Ascending aorta (tissue), 2 donors: ENCODE measurements at regions not wholly inside any gene's neighbourhood (a gene's known extent, or its start where the extent isn't known, plus 50 kb on each side); places are given as distances from the start of the nearest gene placed in this dataset.
"Not testable (repeated sequence)": the region's sequence is repeated elsewhere in the genome, so short reads cannot be mapped to it uniquely, and the experiment has no call there.

Experiments
- DNase-seq, 2 donors: peaks; one replicate each; pipeline ENCODE4 v3.0.0-alpha.2; 2019; ENCODE audit warnings: low spot score in 2 of 2
- H3K27ac ChIP-seq, 2 donors: fragments of 200-600 bp; sonication (generic); one replicate each; pipeline ENCODE4 v1.5.1; 2016 to 2017; ENCODE audit warnings: mild to moderate bottlenecking in 1 of 2
- H3K27me3 ChIP-seq: fragments of 200-600 bp; sonication (generic); one replicate; pipeline ENCODE4 v1.5.1; 2017
- H3K36me3 ChIP-seq, 2 donors: fragments of 200-600 bp; sonication (generic); one replicate each; pipeline ENCODE4 v1.5.1; 2016
- H3K4me1 ChIP-seq, 2 donors: fragments of 200-600 bp; sonication (generic); one replicate each; pipeline ENCODE4 v1.5.1; 2016 to 2017; ENCODE audit warnings: mild to moderate bottlenecking in 1 of 2
- H3K4me3 ChIP-seq, 2 donors: fragments of 200-600 bp; sonication (generic); one replicate each; pipeline ENCODE4 v1.5.1; 2016 to 2017; ENCODE audit warnings: mild to moderate bottlenecking in 1 of 2
- H3K9me3 ChIP-seq, 2 donors: fragments of 200-600 bp; sonication (generic); one replicate each; pipeline ENCODE4 v1.5.1; 2016
- CTCF ChIP-seq, 3 experiments: fragments of 200-600 bp in 2 of 3; fragments of 450-650 bp in 1 of 3; sonication (generic) in 2 of 3; IDR thresholded peaks; one replicate each; pipeline ENCODE4 v1.5.1; 2016 to 2019; ENCODE audit warnings: antibody characterized with exemption in 3 of 3, mild to moderate bottlenecking in 1 of 3, moderate library complexity in 1 of 3
- intact Hi-C: fragments of 100-400 bp; cut with DNase I; formaldehyde crosslinking; loops from one replicate; pipeline ENCODE4 v1.15.1; 2023

GRCh38 chr1:189706594-189706993, 771.1 kb downstream of the BRINP3 start:
- Histone ChIP-seq H3K36me3 (no peaks in the 10 kb centered on the region), H3K4me3 (no peak overlapping the region), H3K4me1 (no peaks in the 10 kb centered on the region), H3K9me3 (no peaks in the 10 kb centered on the region), H3K27me3 (no peaks in the 10 kb centered on the region), H3K27ac (no peak overlapping the region)
- no peak for TF ChIP-seq CTCF (IDR thresholded peaks at IDR 0.05)
- intact Hi-C loops: no loop called here
- DNase-seq: no peak

GRCh38 chr1:189708674-189709073, 769.0 kb downstream of the BRINP3 start:
- Histone ChIP-seq H3K4me1 (no peaks in the 10 kb centered on the region), H3K27me3 (no peaks in the 10 kb centered on the region), H3K27ac (no peak overlapping the region), H3K9me3 (no peaks in the 10 kb centered on the region), H3K4me3 (no peak overlapping the region), H3K36me3 (no peaks in the 10 kb centered on the region)
- intact Hi-C loops: no loop called here
- DNase-seq: no peak
- no peak for TF ChIP-seq CTCF (IDR thresholded peaks at IDR 0.05)

GRCh38 chr1:189718147-189718795, 759.4 kb downstream of the BRINP3 start:
- intact Hi-C loops, DNase-seq, H3K36me3 ChIP-seq, H3K9me3 ChIP-seq, H3K4me3 ChIP-seq, H3K27me3 ChIP-seq, H3K4me1 ChIP-seq, H3K27ac ChIP-seq: not testable (repeated sequence)

GRCh38 chr1:189726806-189727205, 750.9 kb downstream of the BRINP3 start:
- Histone ChIP-seq H3K4me3 (no peak overlapping the region), H3K27me3 (no peaks in the 10 kb centered on the region), H3K27ac (no peak overlapping the region), H3K36me3 (no peaks in the 10 kb centered on the region), H3K9me3 (no peaks in the 10 kb centered on the region), H3K4me1 (no peaks in the 10 kb centered on the region)
- intact Hi-C loops: no loop called here
- TF ChIP-seq CTCF (IDR thresholded peaks at IDR 0.05): no peak
- no peak for DNase-seq

- intact Hi-C loops: no loop called here
Observed at GRCh38 chr1:189751311-189751710, 726.4 kb downstream of the BRINP3 start.

More at GRCh38 chr1:189751311-189751710, 726.4 kb downstream of the BRINP3 start:
- Histone ChIP-seq H3K9me3 (no peaks in the 10 kb centered on the region), H3K4me1 (no peaks in the 10 kb centered on the region), H3K4me3 (no peak overlapping the region), H3K36me3 (no peaks in the 10 kb centered on the region), H3K27ac (no peak overlapping the region), H3K27me3 (no peaks in the 10 kb centered on the region)
- DNase-seq: no peak
- TF ChIP-seq CTCF (IDR thresholded peaks at IDR 0.05): no peak
